ENCODE measurements at regions not wholly inside any gene's neighbourhood (a gene's known extent, or its start where the extent isn't known, plus 50 kb on each side); places are given as distances from the start of the nearest gene placed in this dataset.

- H3K4me3 Mint-ChIP-seq = no peak overlapping the region
- Histone ChIP-seq H3K27me3 (replicated peaks in 1 of 4; ENCODE audit: control extremely low read depth in 1 of 4, control insufficient read depth in 3 of 4, insufficient read depth in 4 of 4, low read length in 3 of 4) (no peaks in the 10 kb centered on the region), H3K79me2 (ENCODE audit: control insufficient read depth, insufficient read depth, low read length) (no peaks in the 10 kb centered on the region), H3K4me1 (ENCODE audit: control insufficient read depth in 2 of 2, insufficient read depth in 2 of 2, low read length in 2 of 2) (no peaks in the 10 kb centered on the region), H3K36me3 (replicated peaks in 1 of 2; ENCODE audit: control extremely low read depth in 1 of 2, control insufficient read depth in 1 of 2, extremely low read depth in 1 of 2, insufficient read depth in 2 of 2, low read length in 1 of 2) (no peaks in the 10 kb centered on the region), H4K20me1 (ENCODE audit: control insufficient read depth, insufficient read depth, low read length, poor library complexity, severe bottlenecking) (no peaks in the 10 kb centered on the region), H3K4me2 (replicated peaks; ENCODE audit: low read depth, low read length, poor library complexity, severe bottlenecking) (no peak overlapping the region), H2AFZ (ENCODE audit: insufficient read depth, low read depth, low read length, poor library complexity, severe bottlenecking) (no peak overlapping the region), H3K27ac (ENCODE audit: low read length in 2 of 2) (no peak overlapping the region), H3K4me3 (ENCODE audit: control extremely low read depth in 1 of 5, extremely low read depth in 1 of 5, insufficient read depth in 1 of 5, low read depth in 2 of 5, low read length in 4 of 5) (no peak overlapping the region), H3K9me3 (ENCODE audit: control extremely low read depth in 1 of 3, control insufficient read depth in 2 of 3, insufficient read depth in 1 of 3, low read length in 2 of 3) (no peaks in the 10 kb centered on the region), H3K9ac (ENCODE audit: low read length) (no peak overlapping the region)
- intact Hi-C loops (cut with micrococcal nuclease) = no loop called here
- ChIA-PET POLR2A (no interaction called here), CTCF (no interaction called here)
- H3K27ac Mint-ChIP-seq = no peak overlapping the region
- no peaks in the 10 kb centered on the region for H3K4me1 Mint-ChIP-seq
- H3K27me3 Mint-ChIP-seq = peaks cover 19% of the 10 kb centered on the region
- no peaks in the 10 kb centered on the region for H3K9me3 Mint-ChIP-seq (ENCODE audit: insufficient read depth)
- ATAC-seq (ENCODE audit: low read depth) (no peak), DNase-seq (no peak)
- WGBS (ENCODE audit: insufficient coverage) = 84% methylated on average over 14 of the region's 19 CpGs
- TF ChIP-seq CTCF (IDR thresholded peaks at IDR 0.05) (no peak), EZH2 (IDR thresholded peaks at IDR 0.05; ENCODE audit: borderline replicate concordance, insufficient read depth, low read depth, low read length, poor library complexity, severe bottlenecking) (no peak)
These were observed 114.1 kb downstream of the NOG start for GRCh38 chr17:56707312-56708219.

GRCh38 chr17:56708220-56708558 lies 114.7 kb downstream of the NOG start:
- CTCF ChIA-PET = no interaction called here
- POLR2A ChIA-PET = no interaction called here

More at GRCh38 chr17:56708220-56708558, 114.7 kb downstream of the NOG start:
- DNase-seq = no peak
- Histone ChIP-seq H2AFZ (ENCODE audit: insufficient read depth, low read depth, low read length, poor library complexity, severe bottlenecking) (no peak overlapping the region), H3K4me2 (replicated peaks; ENCODE audit: low read depth, low read length, poor library complexity, severe bottlenecking) (no peak overlapping the region), H3K79me2 (ENCODE audit: control insufficient read depth, insufficient read depth, low read length) (no peaks in the 10 kb centered on the region), H3K27ac (ENCODE audit: low read length in 2 of 2) (no peak overlapping the region), H4K20me1 (ENCODE audit: control insufficient read depth, insufficient read depth, low read length, poor library complexity, severe bottlenecking) (no peaks in the 10 kb centered on the region), H3K27me3 (replicated peaks in 1 of 4; ENCODE audit: control extremely low read depth in 1 of 4, control insufficient read depth in 3 of 4, insufficient read depth in 4 of 4, low read length in 3 of 4) (no peaks in the 10 kb centered on the region), H3K36me3 (replicated peaks in 1 of 2; ENCODE audit: control extremely low read depth in 1 of 2, control insufficient read depth in 1 of 2, extremely low read depth in 1 of 2, insufficient read depth in 2 of 2, low read length in 1 of 2) (no peaks in the 10 kb centered on the region), H3K9me3 (ENCODE audit: control extremely low read depth in 1 of 3, control insufficient read depth in 2 of 3, insufficient read depth in 1 of 3, low read length in 2 of 3) (no peaks in the 10 kb centered on the region), H3K4me3 (ENCODE audit: control extremely low read depth in 1 of 5, extremely low read depth in 1 of 5, insufficient read depth in 1 of 5, low read depth in 2 of 5, low read length in 4 of 5) (no peak overlapping the region), H3K9ac (ENCODE audit: low read length) (no peak overlapping the region), H3K4me1 (ENCODE audit: control insufficient read depth in 2 of 2, insufficient read depth in 2 of 2, low read length in 2 of 2) (no peaks in the 10 kb centered on the region)
- Mint-ChIP-seq H3K4me3 (no peak overlapping the region), H3K4me1 (no peaks in the 10 kb centered on the region), H3K9me3 (ENCODE audit: insufficient read depth) (no peaks in the 10 kb centered on the region), H3K27me3 (peaks cover 12% of the 10 kb centered on the region), H3K27ac (no peak overlapping the region)
- no CpG with 5 or more reads among the region's 1 CpG for WGBS (ENCODE audit: insufficient coverage)
- ATAC-seq (ENCODE audit: low read depth) = no peak
- intact Hi-C loops (cut with micrococcal nuclease) = no loop called here
- TF ChIP-seq CTCF (IDR thresholded peaks at IDR 0.05) (no peak), EZH2 (IDR thresholded peaks at IDR 0.05; ENCODE audit: borderline replicate concordance, insufficient read depth, low read depth, low read length, poor library complexity, severe bottlenecking) (no peak)

Measured in B cell (primary cell).